GM12865 (cell line): ENCODE measurements at regions not wholly inside any gene's neighbourhood (a gene's known extent, or its start where the extent isn't known, plus 50 kb on each side); places are given as distances from the start of the nearest gene placed in this dataset.

Source experiments
- DNase-seq: peaks from one replicate; pipeline ENCODE4 v3.0.0; 2010; ENCODE audit warnings: low read depth
- H3K4me3 ChIP-seq: 2 replicates; pipeline ENCODE4 v1.5.1; 2011; ENCODE audit warnings: mild to moderate bottlenecking, low read depth, low read length, control low read depth
- TF ChIP-seq, protein P1 (sequence below): IDR thresholded peaks from 2 replicates; pipeline ENCODE4 v1.5.1; 2011; ENCODE audit warnings: low read length, control low read depth, low read depth, inconsistent platforms; ENCODE audit not compliant: insufficient read depth; ENCODE audit errors: missing control alignments

DNA sequence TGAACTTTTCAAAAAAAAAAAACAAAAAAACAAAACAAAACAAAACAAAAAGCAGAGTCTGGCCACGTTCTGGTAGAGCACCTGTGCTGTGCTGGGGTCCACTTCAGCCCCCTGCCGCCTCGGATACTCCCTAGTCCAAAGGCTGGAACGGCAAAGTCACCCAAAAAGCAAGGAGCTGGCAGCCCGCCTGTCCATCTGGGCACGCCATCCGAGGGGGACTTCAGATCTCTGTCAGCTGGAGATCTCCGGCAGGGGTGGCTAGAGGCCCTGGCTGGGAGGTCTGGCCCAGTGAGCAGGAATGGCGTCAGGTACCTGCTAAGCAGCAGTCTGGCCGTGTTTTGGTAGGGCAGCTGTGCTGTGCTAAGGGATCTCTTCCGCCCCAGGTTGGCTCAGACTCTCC is 152.3 kb upstream of the ZNF516 start:
- TF ChIP-seq, protein P1, sequence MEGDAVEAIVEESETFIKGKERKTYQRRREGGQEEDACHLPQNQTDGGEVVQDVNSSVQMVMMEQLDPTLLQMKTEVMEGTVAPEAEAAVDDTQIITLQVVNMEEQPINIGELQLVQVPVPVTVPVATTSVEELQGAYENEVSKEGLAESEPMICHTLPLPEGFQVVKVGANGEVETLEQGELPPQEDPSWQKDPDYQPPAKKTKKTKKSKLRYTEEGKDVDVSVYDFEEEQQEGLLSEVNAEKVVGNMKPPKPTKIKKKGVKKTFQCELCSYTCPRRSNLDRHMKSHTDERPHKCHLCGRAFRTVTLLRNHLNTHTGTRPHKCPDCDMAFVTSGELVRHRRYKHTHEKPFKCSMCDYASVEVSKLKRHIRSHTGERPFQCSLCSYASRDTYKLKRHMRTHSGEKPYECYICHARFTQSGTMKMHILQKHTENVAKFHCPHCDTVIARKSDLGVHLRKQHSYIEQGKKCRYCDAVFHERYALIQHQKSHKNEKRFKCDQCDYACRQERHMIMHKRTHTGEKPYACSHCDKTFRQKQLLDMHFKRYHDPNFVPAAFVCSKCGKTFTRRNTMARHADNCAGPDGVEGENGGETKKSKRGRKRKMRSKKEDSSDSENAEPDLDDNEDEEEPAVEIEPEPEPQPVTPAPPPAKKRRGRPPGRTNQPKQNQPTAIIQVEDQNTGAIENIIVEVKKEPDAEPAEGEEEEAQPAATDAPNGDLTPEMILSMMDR = no peak
- no peak overlapping the region for H3K4me3 ChIP-seq
- DNase-seq = no peak

DNA sequence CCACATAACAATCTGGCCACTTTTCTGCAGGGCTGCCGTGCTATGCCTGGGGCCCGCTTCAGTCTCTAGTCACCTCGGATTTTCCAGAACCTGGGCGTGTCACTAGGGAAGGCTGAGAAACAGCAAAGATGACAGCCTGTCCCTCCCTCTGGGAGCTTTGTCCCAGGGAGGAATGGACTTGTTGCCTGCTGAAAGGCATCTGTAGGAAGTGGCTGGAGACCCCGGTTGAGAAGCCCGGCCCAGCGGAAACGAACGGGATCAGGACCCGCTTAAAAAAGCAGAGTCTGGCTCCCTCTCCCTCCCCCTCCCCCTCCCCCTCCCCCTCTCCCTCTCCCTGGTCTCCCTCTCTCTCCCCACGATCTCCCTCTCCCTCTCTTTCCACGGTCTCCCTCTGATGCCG is 149.5 kb upstream of the ZNF516 start:
- no peak for DNase-seq
- no peak overlapping the region for H3K4me3 ChIP-seq
- TF ChIP-seq, protein P1 = no peak

DNA sequence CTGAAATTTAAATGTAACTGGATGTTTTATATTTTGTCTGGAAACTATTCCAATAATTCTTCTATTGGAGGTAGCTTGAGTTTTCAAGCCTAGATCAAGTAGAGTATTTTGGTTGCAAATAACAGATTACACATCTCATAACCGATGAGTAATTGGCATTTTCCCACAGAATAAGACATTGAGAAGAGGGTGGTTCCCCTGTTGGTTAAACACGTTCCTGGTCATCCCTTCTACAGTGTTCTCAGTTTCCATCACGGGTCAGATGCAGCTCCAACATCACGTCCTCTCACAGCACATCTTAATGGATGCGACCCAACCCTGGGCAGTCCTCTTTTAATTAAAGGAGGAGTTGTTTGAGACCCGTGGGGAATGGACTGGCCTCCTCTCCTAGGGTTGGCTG is 149.0 kb upstream of the ZNF516 start:
- no peak overlapping the region for H3K4me3 ChIP-seq
- no peak for DNase-seq
- TF ChIP-seq, protein P1 = no peak

DNA sequence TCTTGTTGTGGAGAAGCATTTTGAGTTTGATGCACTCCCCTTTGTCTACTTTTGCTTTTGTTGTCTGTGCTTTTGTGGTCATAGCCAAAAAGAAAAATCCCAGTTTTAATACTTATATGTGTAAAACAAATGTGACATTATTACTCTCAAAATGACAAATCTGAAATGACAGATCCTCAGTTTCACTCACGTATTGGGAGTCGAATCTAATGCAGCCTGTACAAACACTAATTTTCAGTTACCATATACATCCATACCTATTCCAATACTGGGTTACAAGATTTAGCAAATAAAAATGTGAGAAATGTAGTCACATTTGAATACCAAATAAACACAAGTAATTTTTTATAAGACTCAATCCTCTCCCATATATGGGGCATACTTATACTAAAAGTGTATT is 148.2 kb upstream of the ZNF516 start:
- TF ChIP-seq, protein P1 = no peak
- H3K4me3 ChIP-seq = no peak overlapping the region
- DNase-seq = no peak

DNA sequence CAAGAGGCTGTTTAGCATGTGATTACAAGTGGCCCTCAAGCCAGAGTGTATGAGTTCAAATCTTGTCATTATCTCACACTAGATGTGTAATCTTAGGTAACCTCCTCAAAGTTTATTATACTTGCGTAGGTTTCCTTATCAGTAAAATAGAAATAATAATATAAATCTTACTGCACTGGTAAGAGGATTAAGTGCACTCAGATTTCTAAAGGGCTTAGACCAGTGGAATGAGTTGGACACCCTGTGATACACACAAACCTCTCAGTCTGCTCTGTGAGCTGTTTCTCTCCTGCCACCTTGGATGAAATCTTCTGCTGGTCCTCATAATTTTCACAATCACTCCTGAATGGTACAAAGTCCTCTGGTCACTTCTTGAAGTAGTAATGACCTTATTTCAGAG is 145.4 kb upstream of the ZNF516 start:
- TF ChIP-seq, protein P1 = no peak
- no peak for DNase-seq

DNA sequence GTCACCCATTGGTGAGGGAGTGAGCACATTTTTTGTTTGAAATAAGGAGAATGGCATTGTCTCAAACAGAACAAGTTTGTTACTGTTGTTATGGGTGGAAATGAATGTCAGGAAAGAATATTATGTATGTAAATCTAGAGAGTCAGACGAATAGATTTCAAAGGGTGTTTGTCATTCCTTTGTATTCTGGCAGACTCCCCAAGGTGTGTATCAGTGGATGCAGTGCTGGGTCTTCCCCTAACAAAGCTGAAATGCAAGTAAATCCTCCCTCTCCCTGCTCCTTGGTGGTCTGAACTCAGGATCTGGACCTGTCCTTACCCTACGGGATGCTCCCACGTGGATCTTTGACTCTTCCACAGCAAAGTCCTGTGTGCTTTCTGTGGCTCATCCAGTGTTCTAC is 139.5 kb upstream of the ZNF516 start:
- DNase-seq = no peak
- TF ChIP-seq, protein P1 = no peak

More for the DNA sequence above, 145.4 kb upstream of the ZNF516 start:
- H3K4me3 ChIP-seq = no peak overlapping the region

DNA sequence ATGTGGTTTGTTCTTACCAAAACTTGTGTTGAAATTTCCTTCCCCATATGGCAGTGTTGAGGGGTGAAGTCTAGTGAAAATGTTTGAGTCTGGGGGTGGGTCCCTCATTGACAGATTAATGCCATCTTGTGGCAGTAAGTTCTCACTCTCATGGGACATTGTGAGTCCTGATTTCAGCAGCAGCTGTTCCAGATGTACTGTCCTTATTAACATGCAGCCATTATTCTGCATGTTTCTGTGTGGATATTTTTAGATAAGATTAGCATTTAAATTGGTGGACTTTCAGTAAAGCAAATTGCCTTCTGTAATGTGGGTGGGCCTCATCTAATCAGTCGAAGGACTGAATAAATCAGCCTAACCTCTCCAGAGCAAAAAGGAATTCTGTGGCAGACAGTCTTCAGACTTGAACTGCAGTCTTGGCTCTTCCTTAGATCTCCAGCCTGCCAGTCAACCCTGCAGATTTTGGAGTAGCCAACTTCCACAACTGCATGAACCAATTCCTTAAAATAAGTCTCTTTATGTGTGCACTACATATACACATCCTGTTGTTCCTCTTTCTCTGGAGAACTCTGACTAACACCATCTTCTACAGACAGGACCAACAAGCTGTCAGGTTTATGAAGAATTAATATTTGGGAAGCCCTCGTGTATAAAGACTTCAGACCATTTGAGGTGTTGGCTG is 138.7 kb upstream of the ZNF516 start:
- H3K4me3 ChIP-seq = no peak overlapping the region
- TF ChIP-seq, protein P1 = no peak
- DNase-seq = no peak

More for the DNA sequence above, 139.5 kb upstream of the ZNF516 start:
- no peak overlapping the region for H3K4me3 ChIP-seq
